ENCODE measurements at regions not wholly inside any gene's neighbourhood (a gene's known extent, or its start where the extent isn't known, plus 50 kb on each side); places are given as distances from the start of the nearest gene placed in this dataset.

DNA sequence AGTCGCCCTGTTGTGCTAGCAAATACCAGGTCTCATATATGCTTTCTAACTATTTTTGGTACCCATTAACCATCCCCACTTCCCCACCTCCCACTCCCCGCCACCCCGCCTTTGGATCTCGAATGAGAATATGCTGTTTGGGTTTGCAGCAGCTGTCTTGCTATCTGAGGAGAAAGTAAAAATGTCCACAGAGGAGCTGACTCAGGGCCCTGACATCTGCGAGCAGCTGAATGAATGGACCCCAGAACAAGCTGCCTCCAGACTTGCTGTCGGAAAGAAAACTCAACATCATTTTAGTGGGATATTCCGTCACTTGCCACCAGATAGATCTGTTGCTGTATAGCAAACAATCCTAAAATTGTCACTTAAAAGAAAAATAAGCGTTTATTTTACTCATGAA, 103.7 kb downstream of the LINC00237 start:
- no peak for DNase-seq (ENCODE audit: low read depth in 4 of 4, low spot score in 3 of 4)

DNA sequence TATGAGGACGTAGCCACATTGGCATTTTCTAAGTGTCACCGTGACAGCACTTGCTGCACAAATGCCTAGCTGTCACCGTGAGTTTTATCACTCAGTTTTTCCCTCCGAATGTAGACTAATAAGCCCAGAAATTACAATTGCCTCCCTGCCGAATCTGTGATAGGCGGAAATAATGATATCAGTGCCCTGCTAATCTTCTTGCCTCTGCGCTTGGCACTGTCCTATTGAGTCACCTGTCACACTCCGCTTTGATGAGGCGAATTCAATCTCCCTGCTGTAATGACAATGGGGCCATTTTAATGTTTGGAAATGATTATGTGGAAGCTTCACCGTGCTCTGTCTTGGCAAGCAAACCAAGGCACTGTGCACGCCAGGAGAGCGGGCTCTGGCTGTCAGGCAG, 112.8 kb downstream of the LINC00237 start:
- DNase-seq (ENCODE audit: low read depth in 4 of 4, low spot score in 3 of 4) = no peak

DNA sequence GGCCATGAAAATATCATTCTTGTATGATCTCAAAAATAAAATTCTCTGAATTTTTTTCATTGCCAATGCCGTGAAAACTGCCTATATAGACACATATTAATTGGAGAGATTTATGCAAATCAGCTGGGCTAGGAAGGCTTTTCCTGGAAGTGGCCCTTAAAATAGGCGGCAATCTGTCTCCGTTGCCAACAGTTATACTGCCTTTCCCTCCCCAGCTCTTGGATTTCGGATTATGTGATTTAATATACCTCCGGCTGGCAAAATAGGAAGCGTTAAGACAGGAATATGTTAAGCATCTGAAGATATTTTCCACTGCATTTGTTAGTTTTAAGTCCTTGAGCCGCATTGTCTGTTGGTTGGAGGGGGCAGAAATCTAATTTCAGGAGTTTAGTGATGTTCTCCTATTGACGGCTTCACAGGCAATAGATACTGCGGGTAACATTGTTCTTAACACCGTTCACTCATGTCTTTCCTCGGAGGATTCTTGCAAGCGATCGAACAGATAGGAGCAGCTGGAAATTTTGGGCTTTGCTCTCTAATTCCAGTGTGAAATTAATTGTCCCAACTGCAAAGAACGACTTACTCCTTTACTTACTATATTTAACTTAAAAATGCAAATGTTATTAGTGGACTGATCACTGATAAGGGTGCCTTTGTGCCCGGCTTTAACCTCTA, 113.3 kb downstream of the LINC00237 start:
- DNase-seq (ENCODE audit: low read depth in 4 of 4, low spot score in 3 of 4) = no peak

DNA sequence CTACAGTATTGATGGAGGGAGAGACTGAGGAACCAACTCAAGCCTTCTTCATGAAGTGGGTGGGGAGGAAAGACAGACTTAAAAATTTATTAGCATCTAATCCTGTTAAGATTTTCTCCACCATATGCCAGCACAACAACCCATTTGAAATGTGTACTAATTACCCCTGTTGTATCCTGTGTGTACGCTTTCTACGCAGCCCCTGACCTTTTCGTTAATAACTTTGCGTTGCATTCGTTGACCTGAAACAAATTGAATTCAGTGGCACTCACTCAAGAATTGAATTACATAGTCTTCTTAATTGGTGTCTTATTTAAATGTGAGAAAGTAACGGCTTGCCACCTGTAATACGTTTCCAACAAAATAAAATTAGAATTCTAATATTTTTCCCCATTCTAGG, 113.9 kb downstream of the LINC00237 start:
- DNase-seq (ENCODE audit: low read depth in 4 of 4, low spot score in 3 of 4) = no peak

DNA sequence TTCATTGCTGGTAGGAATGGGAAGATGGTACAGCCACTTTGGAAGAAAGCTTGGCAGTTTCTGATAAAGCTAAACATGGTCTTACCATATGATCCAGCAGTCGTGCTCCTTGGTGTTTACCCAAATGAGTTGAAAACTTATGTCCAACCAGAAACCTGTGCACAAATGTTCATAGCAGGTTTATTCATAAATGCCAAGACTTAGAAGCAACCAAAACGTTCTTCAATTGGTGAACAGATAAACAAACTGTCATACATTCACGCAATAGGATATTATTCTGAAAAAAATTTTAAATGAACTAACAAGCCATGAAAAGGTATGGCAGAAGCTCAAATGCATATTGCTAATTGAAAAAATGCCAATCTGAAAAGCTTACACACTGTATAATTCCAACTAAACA, 117.1 kb downstream of the LINC00237 start:
- DNase-seq (ENCODE audit: low read depth in 4 of 4, low spot score in 3 of 4) = no peak

DNA sequence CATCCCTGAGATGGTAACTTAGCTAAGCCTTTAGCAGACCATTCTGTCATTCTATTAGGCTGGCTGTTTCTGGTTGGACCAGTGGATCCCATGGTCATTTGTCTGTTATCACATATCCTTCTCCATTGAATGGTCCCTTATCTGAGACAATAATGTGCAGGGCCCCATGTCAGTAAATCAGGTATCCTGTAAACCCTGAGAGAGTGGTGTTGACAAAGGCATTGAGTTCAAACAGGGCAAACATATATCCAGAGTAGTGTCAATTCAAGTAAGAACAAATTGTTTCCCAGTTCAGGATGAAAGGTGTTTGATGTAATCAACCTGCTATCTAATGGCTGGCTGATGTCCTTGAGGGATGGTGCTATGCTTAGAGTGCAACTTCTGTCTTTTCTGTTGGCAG, 126.2 kb downstream of the LINC00237 start:
- DNase-seq (ENCODE audit: low read depth in 4 of 4, low spot score in 3 of 4) = no peak

DNA sequence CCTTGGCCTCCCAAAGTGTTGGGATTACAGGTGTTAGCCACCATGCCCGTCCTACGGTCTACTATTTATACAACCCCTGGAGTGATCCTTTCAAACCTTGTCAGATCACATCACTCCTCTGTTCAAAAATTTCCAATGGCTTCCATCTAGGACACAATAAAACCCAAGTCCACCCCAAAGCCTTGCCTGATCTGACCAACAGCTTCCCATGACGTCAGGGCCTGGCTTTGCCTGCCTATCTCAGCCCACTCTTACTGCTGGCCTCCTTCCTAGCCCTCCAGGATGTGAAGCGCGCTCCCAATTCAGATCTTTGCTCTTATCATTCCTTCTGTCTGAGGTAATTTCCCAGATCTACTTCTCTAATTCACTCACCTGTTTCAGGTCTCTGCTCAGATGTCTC, 128.4 kb downstream of the LINC00237 start:
- DNase-seq (ENCODE audit: low read depth in 4 of 4, low spot score in 3 of 4) = no peak

DNA sequence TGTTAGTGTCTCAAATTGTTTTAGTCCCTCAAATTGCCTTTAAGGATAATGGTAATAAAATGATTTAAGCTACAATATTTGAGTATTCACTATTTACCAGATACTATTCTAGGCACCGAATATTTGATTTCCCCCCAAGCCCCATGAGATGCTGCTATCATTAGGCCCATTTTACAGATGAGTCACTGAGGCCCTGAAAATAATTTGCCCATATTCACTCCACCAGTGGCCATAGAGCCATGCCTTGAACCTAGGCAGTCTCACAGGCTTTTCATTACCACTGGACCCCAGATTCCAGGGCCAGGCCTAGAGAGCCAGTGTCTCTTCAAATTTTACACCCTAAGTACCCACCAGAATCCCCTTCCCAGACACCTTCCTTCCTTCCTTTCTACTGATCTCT, 133.7 kb downstream of the LINC00237 start:
- no peak for DNase-seq (ENCODE audit: low read depth in 4 of 4, low spot score in 3 of 4)

DNA sequence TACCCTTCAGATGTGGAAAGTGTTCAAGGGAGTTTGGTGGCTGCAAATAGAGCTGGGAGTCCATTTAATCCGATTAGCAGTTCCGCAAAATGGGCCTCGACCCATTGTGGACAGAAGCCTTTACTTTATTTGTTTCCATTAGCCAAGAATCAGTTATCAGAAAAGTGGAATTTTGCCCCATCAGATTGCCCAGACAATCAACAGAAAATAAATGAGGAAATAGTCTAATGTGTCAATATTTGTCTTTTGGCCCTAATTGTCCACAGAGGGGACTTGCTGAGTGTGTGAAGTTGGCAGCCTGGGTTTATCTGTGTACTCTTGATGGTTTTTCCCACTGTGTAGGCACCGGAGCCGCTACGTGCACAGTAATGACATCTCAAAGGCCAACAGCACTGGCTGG, 134.3 kb downstream of the LINC00237 start:
- no peak for DNase-seq (ENCODE audit: low read depth in 4 of 4, low spot score in 3 of 4)

DNA sequence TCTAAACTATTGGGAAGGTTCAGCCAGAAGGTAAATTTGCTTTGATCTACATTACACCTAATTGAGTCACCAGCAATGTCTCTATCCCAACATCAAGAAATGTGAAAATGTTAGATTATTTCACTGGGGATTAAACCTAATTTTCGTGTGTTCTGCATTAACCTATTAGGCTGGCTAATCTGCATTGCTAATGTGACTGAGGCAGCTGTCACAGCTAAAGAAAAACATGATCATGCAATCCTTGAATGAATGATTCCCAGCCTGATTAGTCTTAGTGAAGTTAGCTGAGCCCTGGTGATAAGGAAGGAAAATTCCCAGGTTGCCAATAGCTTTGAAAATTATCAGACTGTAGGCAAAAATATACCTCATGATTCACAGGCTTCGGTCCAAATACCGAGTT, 135.3 kb downstream of the LINC00237 start:
- DNase-seq (ENCODE audit: low read depth in 4 of 4, low spot score in 3 of 4) = no peak

DNA sequence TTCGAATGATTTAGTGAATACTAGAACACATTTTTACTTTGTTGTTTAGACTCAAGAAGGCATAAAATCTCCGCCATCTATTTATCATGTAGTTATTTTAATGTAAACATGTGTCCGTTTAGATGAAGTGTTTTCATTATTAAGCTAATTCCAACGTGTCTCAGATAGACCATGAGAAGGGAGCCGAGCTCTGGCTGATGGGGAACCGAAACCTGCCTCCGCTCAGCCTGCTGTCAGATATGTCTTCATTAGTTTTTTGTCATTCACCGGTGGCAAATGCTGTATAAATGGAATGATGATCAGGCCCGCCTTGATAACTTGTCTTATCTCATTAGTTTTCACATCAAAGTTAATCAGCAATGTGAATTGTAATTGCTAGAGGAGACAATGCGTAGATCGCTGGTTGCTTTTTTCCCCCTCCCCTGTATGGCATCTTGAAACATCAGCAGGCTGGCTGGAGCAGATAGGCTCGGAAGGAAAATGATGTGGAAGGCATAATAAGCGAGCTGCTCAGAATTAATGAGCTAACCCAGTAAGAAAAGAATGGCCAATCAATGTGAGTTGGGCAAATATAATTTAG, 136.4 kb downstream of the LINC00237 start:
- DNase-seq (ENCODE audit: low read depth in 4 of 4, low spot score in 3 of 4) = no peak

DNA sequence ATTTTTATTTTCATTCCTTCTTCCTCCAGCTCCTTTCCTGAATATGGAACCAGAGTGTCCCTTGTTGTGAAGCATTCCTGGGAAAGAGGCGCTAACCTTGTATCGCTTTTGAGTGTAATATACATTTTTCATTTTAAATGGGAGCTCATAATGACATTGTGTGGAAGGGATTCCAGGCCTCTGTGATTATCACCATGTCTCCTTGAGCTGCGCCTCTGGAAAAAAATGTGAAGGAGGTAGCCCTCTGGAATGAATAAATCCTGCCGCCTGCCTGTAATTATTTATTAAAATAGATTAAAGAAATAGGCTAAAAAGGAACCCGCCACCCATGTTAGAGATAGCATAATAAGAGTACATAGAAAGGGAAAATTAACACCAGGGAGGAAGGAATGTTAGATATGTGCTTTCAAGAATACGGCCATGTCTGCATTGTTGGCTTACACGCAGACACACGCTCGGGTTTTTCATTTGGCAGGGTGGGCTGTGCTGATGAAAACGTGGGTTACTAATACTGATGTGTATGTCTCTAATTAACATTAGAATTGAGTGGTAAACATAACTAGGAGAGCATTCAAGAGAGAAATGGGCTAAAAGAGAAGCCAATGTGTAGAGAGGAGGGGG, 138.5 kb downstream of the LINC00237 start:
- no peak for DNase-seq (ENCODE audit: low read depth in 4 of 4, low spot score in 3 of 4)

DNA sequence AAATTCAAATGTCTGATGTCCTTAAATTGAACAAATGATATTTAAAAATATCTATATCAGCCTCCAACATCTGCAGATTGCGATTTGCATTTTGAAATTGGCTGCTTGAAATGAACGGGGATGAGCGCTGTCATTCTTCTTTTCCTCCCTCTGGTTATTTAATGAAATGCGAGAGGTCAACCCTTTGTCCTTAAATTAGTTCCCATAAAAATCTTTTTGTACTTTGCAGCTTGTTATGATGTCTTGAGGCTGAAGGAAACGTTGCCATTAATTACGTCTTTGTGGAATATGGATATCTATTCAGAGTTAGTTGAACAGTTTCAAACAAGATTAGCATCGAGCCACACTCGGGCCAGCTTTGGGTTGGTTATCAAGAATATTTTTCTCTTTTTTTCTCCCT, 140.0 kb downstream of the LINC00237 start:
- DNase-seq (ENCODE audit: low read depth in 4 of 4, low spot score in 3 of 4) = no peak

DNA sequence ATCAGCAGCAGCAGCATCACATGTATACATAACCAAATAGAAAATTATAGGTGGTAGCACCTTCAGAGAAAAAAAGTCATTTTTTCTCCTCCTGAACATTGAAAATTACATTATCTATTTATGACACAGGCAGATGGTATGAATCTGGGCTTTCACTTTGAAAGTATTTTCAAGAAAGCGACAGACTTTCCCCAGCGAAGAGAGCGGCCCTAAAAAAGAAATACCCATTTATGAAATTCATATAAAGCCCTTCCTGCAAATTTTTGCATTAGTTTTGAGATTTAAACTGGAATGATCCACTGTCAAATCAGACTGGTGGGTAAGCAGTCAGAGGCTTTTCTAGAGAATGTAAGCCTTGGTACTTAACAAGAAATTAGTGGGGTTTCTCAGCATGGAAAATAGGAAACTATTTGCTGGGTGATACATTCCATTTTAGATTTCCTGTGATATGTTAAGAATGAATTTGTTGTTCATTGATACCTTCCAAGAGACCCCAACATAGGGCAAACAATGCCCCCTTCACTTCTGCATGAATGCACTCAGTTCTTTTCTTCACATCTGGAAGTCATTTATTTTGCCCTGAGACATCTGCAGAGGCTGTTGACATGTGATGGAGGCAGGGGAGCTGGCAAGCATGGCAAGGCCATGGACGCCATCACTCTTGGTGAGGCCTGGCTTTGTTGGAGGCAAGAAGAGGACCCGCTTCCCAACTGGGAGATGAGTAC, 147.0 kb downstream of the LINC00237 start:
- DNase-seq (ENCODE audit: low read depth in 4 of 4, low spot score in 3 of 4) = no peak

DNA sequence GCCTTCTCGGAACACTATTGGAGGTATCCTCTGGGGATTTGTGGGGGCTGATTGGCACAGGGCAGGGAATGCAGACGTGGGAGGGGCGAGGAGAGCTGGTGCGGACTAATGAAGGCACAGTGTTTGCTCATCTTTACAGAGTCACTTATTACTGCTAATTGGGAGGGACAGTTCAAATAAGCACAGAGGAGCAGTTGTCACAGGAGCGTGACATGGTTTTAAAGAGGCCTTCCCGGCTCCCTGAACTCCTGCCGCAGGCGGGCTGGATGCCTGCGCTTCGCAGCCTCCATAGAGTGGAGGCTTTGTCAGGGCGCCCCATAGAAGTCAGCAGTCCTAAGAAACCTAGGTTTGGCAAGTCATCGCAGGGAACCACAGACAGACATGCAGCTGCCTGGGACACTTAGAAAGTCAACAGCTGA, 149.6 kb downstream of the LINC00237 start:
- DNase-seq (ENCODE audit: low read depth in 4 of 4, low spot score in 3 of 4) = no peak

DNA sequence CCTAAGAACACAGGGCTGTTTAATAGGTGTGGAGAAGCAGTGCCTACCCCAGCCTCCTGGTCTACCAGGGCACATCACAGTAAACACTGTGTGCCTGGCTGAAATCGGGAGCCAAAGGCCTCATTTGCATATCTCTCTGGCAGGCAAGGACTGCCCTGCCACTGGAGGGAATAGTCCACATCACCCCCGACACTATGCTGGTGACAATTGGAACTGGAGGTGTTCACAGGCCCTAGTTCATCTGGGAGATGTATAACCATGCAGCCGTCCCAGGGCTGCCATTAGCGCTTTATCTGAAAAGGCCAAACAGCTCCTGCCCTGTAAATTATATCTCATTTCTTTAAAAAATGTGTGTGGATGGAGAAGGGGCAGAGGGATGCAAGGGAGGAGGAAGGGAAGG, 150.3 kb downstream of the LINC00237 start:
- no peak for DNase-seq (ENCODE audit: low read depth in 4 of 4, low spot score in 3 of 4)

DNA sequence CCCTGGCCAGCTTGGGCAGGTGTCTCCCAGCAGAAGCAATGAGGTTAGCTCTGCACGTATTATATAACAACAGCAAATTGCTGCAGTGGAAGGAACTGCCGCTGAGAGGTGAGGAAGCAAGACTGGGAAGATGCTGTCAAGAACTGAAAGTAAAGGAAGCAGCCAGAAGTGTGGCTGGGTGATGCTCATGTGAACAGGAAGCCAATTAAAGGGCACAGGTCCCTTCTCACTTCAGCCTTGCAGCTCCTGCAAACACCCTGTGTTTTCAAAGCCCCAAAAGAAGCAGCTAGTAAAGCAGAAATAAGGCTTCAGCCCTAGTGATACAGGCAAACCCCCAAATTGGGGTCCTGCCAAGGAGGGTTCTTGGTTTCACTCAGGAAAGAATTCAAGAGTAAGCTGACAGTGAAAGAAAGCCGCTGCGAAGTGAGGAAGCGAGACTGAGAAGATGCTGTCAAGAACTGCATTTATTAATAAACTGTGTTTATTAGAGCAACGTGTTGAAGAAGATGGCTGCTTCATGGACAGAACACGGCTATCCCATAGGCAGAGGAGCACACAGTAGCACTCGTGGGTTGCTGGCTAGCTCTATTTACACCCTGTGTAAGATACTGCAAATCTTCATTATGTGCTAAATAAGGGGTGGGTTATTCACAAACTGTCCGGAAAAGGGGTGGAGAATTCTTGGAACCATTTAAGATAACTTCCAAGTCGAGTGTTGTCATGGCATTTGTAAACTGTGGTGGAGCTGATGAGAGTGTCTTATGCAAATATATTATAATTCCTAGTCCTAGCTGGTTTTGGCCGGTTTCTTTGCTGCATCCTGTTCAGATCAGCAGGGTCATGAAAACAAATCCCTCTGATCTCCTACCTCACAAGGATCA, 152.2 kb downstream of the LINC00237 start:
- DNase-seq (ENCODE audit: low read depth in 4 of 4, low spot score in 3 of 4) = no peak

DNA sequence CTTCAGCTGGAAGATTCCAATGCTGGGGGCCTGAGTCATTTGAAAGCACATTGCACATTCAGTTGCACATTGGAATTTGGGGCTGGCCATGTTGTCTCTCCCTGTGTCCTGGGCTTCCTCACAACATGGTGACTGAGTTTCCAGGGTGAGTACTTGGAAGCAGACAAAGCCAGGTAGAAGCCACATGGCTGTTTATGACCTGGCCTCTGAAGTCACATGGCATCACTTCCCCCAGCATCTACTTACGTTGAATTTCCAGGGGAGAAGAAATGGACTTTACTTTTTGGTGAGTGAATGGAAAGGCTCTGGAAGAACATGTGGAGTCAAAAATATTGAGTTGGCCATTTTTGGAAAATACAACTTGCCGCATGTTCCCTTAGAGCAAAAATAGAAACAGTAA, 155.5 kb downstream of the LINC00237 start:
- no peak for DNase-seq (ENCODE audit: low read depth in 4 of 4, low spot score in 3 of 4)

DNA sequence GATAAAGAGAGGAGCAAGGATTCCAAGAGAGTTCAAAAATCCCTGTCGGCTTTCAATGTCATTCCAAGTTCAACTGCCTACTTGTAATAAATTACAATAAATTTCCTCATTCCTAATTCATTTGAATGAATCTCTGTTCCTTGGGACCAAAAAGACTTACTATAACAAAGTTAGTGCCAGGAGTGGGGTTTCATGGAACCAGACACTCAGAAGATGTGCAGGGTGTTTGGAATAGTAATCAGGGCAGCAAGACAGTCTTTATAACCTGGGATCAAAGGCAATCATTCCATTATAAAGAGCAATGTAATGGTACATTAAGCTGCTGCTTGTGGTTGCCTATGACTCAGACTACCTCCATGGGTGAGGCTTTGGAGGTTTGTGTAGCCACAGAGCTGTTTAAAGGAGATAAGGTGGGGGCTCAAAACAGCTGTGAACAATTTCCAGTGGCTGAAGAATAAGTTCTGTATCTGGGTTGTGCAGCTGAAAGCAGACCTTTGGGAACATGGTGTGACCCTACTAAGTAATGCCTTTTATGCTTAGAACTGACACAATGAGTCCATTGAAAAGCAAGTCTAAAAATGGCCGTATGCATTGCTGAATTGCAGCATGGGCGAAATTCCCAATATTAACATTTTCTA, 159.9 kb downstream of the LINC00237 start:
- DNase-seq (ENCODE audit: low read depth in 4 of 4, low spot score in 3 of 4) = no peak

DNA sequence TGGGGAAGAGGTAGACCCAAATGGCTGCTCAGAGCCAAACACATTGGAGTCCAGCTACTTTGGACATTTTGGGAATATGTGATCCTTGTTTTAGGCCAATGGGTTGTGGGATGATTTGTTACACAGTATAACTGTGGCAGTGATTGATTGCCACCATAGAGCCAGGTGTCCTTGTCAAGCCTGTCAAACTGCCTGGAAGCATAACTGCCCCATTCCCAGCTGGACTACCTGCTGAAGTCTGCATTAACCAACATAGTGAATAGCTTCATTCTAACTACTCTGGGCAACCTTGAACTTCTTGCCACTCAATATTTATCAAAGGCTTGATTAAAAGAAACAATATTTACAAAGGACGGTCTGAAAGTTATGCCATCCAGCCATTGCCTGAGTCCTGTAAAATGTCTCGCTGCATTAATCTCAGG, 164.7 kb downstream of the LINC00237 start:
- DNase-seq (ENCODE audit: low read depth in 4 of 4, low spot score in 3 of 4) = no peak
